HCT116 (cell line): ENCODE measurements at regions not wholly inside any gene's neighbourhood (a gene's known extent, or its start where the extent isn't known, plus 50 kb on each side); places are given as distances from the start of the nearest gene placed in this dataset.

ENCODE experiments used
- ATAC-seq: fragments of 200-7000 bp; cut with Tn5 transposase; 2 replicates; pipeline ENCODE4 v1.9.1; 2020; ENCODE audit warnings: mild to moderate bottlenecking, moderate library complexity
- BruUV-seq: library from RNA; stranded (reverse); fragments of 400-500 nt; replicated peaks from 2 replicates; lab custom pipeline; 2021; lab: Mats Ljungman, UMichigan
- CTCF ChIA-PET: fragments of 300-600 bp; sonication (Branson Sonifier 250); formaldehyde crosslinking; loops from one replicate; lab custom pipeline; 2021; ENCODE audit warnings: antibody characterized with exemption; lab: Charles Lee
- POLR2A ChIA-PET: fragments of 300-600, 350-600 bp; sonication (Branson Sonifier 250); formaldehyde crosslinking; loops from one replicate; lab custom pipeline; 2021; ENCODE audit warnings: antibody characterized with exemption; lab: Charles Lee
- RAD21 ChIA-PET, 2 experiments: fragments of 300-600 bp; sonication (Branson Sonifier 250); formaldehyde crosslinking; loops; one replicate each; lab custom pipeline; 2023; ENCODE audit warnings: low total read pairs in 2 of 2; ENCODE audit not compliant: uncharacterized antibody in 2 of 2, unreplicated experiment in 2 of 2, low non-redundant PET in 1 of 2; lab: Charles Lee
- DNase-seq: peaks from one replicate; pipeline ENCODE4 v3.0.0-alpha.2; 2010; ENCODE audit warnings: low read depth, low spot score
- H2AFZ ChIP-seq: fragments of 200-600 bp; shearing (Covaris generic), sonication (generic); 2 replicates; pipeline ENCODE4 v1.6.1; 2017; ENCODE audit warnings: low read depth, mixed run types, mixed read lengths, antibody characterized with exemption, low read length; ENCODE audit not compliant: poor library complexity, severe bottlenecking
- H3K27ac ChIP-seq: 2 replicates; pipeline ENCODE4 v1.5.1; 2012; ENCODE audit warnings: low read depth, low read length
- H3K27me3 ChIP-seq: fragments of 200-600 bp; sonication (generic); 2 replicates; pipeline ENCODE4 v1.6.1; 2016; ENCODE audit warnings: mixed run types, low read length, mixed read lengths; ENCODE audit not compliant: insufficient read depth
- H3K36me3 ChIP-seq, 2 experiments: fragments of 200-500 bp in 1 of 2; fragments of 200-600 bp in 1 of 2; sonication (Bioruptor generic) in 1 of 2; sonication (generic) in 1 of 2; 2 replicates each; pipeline versions ENCODE4 v1.5.1 to v1.6.1; 2014 to 2016; ENCODE audit warnings: low read length in 2 of 2, inconsistent platforms in 1 of 2, mixed read lengths in 1 of 2, mixed run types in 1 of 2; ENCODE audit not compliant: insufficient read depth in 2 of 2, control insufficient read depth in 1 of 2
- H3K4me1 ChIP-seq, 2 experiments: fragments of 200-600 bp in 1 of 2; sonication (generic) in 1 of 2; 2 replicates each; pipeline versions ENCODE4 v1.5.1 to v1.6.1; 2012 to 2017; ENCODE audit warnings: low read length in 2 of 2, inconsistent platforms in 1 of 2, mild to moderate bottlenecking in 1 of 2, mixed read lengths in 1 of 2, mixed run types in 1 of 2, moderate library complexity in 1 of 2; ENCODE audit not compliant: insufficient read depth in 2 of 2, control insufficient read depth in 1 of 2
- H3K4me2 ChIP-seq: fragments of 200-600 bp; sonication (generic); 2 replicates; pipeline ENCODE4 v1.6.1; 2017; ENCODE audit warnings: mixed run types, low read length, mixed read lengths
- H3K4me3 ChIP-seq, 2 experiments: fragments of 200-600 bp in 1 of 2; sonication (generic) in 1 of 2; replicated peaks in 1 of 2; 2 replicates each; pipeline ENCODE4 v1.5.1; 2011 to 2016; ENCODE audit warnings: low read length in 2 of 2, control low read depth in 1 of 2, low read depth in 1 of 2, mild to moderate bottlenecking in 1 of 2, mixed read lengths in 1 of 2, mixed run types in 1 of 2
- H3K79me2 ChIP-seq: fragments of 200-600 bp; sonication (generic); 2 replicates; pipeline ENCODE4 v1.6.1; 2017; ENCODE audit warnings: mild to moderate bottlenecking, mixed run types, low read length, moderate library complexity, mixed read lengths; ENCODE audit not compliant: insufficient read depth
- H3K9ac ChIP-seq: fragments of 200-600 bp; sonication (generic); 2 replicates; pipeline ENCODE4 v1.6.1; 2016; ENCODE audit warnings: low read length, mixed read lengths
- H3K9me2 ChIP-seq: fragments of 200-600 bp; sonication (generic), shearing (Covaris generic); 2 replicates; pipeline ENCODE4 v1.6.1; 2017; ENCODE audit warnings: mixed run types, mild to moderate bottlenecking, moderate library complexity; ENCODE audit not compliant: insufficient read depth
- H3K9me3 ChIP-seq, 2 experiments: fragments of 200-500 bp in 1 of 2; fragments of 200-600 bp in 1 of 2; sonication (Bioruptor generic) in 1 of 2; sonication (generic) in 1 of 2; 2 replicates each; pipeline ENCODE4 v1.6.1; 2014 to 2017; ENCODE audit warnings: low read length in 2 of 2, mixed read lengths in 2 of 2, inconsistent platforms in 1 of 2, low read depth in 1 of 2, mild to moderate bottlenecking in 1 of 2, mixed run types in 1 of 2, moderate library complexity in 1 of 2; ENCODE audit not compliant: control insufficient read depth in 1 of 2, insufficient read depth in 1 of 2
- H4K20me1 ChIP-seq: fragments of 200-600 bp; sonication (generic), shearing (Covaris generic); 2 replicates; pipeline ENCODE4 v1.6.1; 2017; ENCODE audit warnings: mixed run types, mild to moderate bottlenecking, moderate library complexity; ENCODE audit not compliant: insufficient read depth
- CBX3 ChIP-seq: IDR thresholded peaks from 2 replicates; pipeline ENCODE4 v1.6.1; 2012; ENCODE audit warnings: low read depth
- CTCF ChIP-seq, 3 experiments: fragments of 200-600 bp in 1 of 3; sonication (generic) in 1 of 3; IDR thresholded peaks in 2 of 3; conservative IDR thresholded peaks in 1 of 3; 2 replicates each; pipeline ENCODE4 v1.5.1; 2012 to 2017; ENCODE audit warnings: low read depth in 2 of 3, low read length in 2 of 3, antibody characterized with exemption in 1 of 3, borderline replicate concordance in 1 of 3, control low read depth in 1 of 3, mild to moderate bottlenecking in 1 of 3, mixed read lengths in 1 of 3, mixed run types in 1 of 3, moderate library complexity in 1 of 3; ENCODE audit not compliant: insufficient read depth in 1 of 3
- EGR1 ChIP-seq: IDR thresholded peaks from 2 replicates; pipeline ENCODE4 v1.6.1; 2012; ENCODE audit warnings: low read depth
- ELF1 ChIP-seq: IDR thresholded peaks from 2 replicates; pipeline ENCODE4 v1.6.1; 2012; ENCODE audit warnings: low read depth, borderline replicate concordance
- FOSL1 ChIP-seq: IDR thresholded peaks from 2 replicates; pipeline ENCODE4 v1.6.1; 2012; ENCODE audit warnings: low read depth
- POLR2A ChIP-seq: IDR thresholded peaks from 2 replicates; pipeline ENCODE4 v1.7.0; 2011; ENCODE audit warnings: borderline replicate concordance; ENCODE audit not compliant: insufficient read depth, insufficient read length; ENCODE audit errors: extremely low read depth
- POLR2AphosphoS5 ChIP-seq: IDR thresholded peaks from 2 replicates; pipeline ENCODE4 v1.6.1; 2011; ENCODE audit warnings: mild to moderate bottlenecking, low read depth, low read length, moderate library complexity
- RAD21 ChIP-seq: IDR thresholded peaks from 2 replicates; pipeline ENCODE4 v1.6.1; 2012; ENCODE audit warnings: low read depth, mild to moderate bottlenecking
- SIN3A ChIP-seq: IDR thresholded peaks from 2 replicates; pipeline ENCODE4 v1.6.1; 2012; ENCODE audit warnings: low read depth
- SRF ChIP-seq: IDR thresholded peaks from 2 replicates; pipeline ENCODE4 v1.6.1; 2012; ENCODE audit warnings: low read depth
- TCF7L2 ChIP-seq: IDR thresholded peaks from 2 replicates; pipeline ENCODE4 v1.7.0; 2011; ENCODE audit warnings: borderline replicate concordance, inconsistent platforms; ENCODE audit not compliant: insufficient read depth, insufficient read length; ENCODE audit errors: extremely low read depth
- YY1 ChIP-seq: IDR thresholded peaks from 2 replicates; pipeline ENCODE4 v1.6.1; 2011; ENCODE audit warnings: low read length, low read depth, moderate library complexity, mild to moderate bottlenecking; ENCODE audit not compliant: insufficient replicate concordance; ENCODE audit errors: extremely low read depth
- ZBTB33 ChIP-seq: IDR thresholded peaks from 2 replicates; pipeline ENCODE4 v1.6.1; 2011; ENCODE audit warnings: mild to moderate bottlenecking, low read length, moderate library complexity; ENCODE audit not compliant: insufficient replicate concordance; ENCODE audit errors: extremely low read depth
- ZFX ChIP-seq: fragments of 450-650 bp; IDR thresholded peaks from 2 replicates; pipeline ENCODE4 v1.6.1; 2017
- ZNF274 ChIP-seq: fragments of 200-500 bp; sonication (Bioruptor generic); IDR thresholded peaks from 2 replicates; pipeline ENCODE4 v1.6.1; 2014; ENCODE audit warnings: mild to moderate bottlenecking, low read depth, low read length, inconsistent platforms
- intact Hi-C: fragments of 100-400 bp; cut with micrococcal nuclease; formaldehyde crosslinking; loops from 2 replicates; pipeline ENCODE4 v1.10.0; 2022

- Histone ChIP-seq H3K4me2 (no peak overlapping the region), H3K27me3 (no peaks in the 10 kb centered on the region), H3K9ac (no peak overlapping the region), H3K4me3 (no peak overlapping the region), H3K36me3 (no peaks in the 10 kb centered on the region), H3K4me1 (no peaks in the 10 kb centered on the region), H3K9me2 (no peaks in the 10 kb centered on the region), H2AFZ (no peak overlapping the region), H3K9me3 (no peaks in the 10 kb centered on the region), H4K20me1 (no peaks in the 10 kb centered on the region), H3K27ac (no peak overlapping the region), H3K79me2 (no peaks in the 10 kb centered on the region)
- intact Hi-C loops, result no loop called here
- no peak for DNase-seq
- no TSS peak for BruUV-seq
- no peak for ATAC-seq
- ChIA-PET POLR2A (no interaction called here), CTCF (no interaction called here), RAD21 (no interaction called here)
- TF ChIP-seq ZFX, result no peak
- no peak for TF ChIP-seq FOSL1
- no peak for TF ChIP-seq CTCF (IDR thresholded peaks at IDR 0.05 in 2 of 3, conservative IDR thresholded peaks at IDR 0.05 in 1 of 3; ENCODE audit: borderline replicate concordance in 1 of 3, insufficient read depth in 1 of 3, low read depth in 2 of 3, low read length in 2 of 3)
- no peak for TF ChIP-seq SIN3A
These were observed 1090.5 kb downstream of the TRHDE start for GRCh38 chr12:73362666-73363065.

GRCh38 chr12:73372856-73373255 lies 1100.7 kb downstream of the TRHDE start:
- Histone ChIP-seq H3K4me3 (no peak overlapping the region), H3K9me3 (no peaks in the 10 kb centered on the region), H3K9me2 (no peaks in the 10 kb centered on the region), H3K27me3 (no peaks in the 10 kb centered on the region), H4K20me1 (no peaks in the 10 kb centered on the region), H3K4me1 (no peaks in the 10 kb centered on the region), H3K27ac (no peak overlapping the region), H3K79me2 (no peaks in the 10 kb centered on the region), H3K4me2 (no peak overlapping the region), H2AFZ (no peak overlapping the region), H3K36me3 (no peaks in the 10 kb centered on the region), H3K9ac (no peak overlapping the region)
- ChIA-PET RAD21 (no interaction called here), POLR2A (no interaction called here), CTCF (no interaction called here)
- no peak for DNase-seq
- no TSS peak for BruUV-seq
- ATAC-seq, result no peak
- intact Hi-C loops, result no loop called here
- TF ChIP-seq ZFX, result no peak
- TF ChIP-seq POLR2AphosphoS5, result no peak
- TF ChIP-seq ZNF274, result no peak
- no peak for TF ChIP-seq YY1
- no peak for TF ChIP-seq EGR1
- TF ChIP-seq CBX3, result no peak
- TF ChIP-seq TCF7L2, result no peak
- no peak for TF ChIP-seq SRF
- TF ChIP-seq CTCF (IDR thresholded peaks at IDR 0.05 in 2 of 3, conservative IDR thresholded peaks at IDR 0.05 in 1 of 3; ENCODE audit: borderline replicate concordance in 1 of 3, insufficient read depth in 1 of 3, low read depth in 2 of 3, low read length in 2 of 3), result no peak
- no peak for TF ChIP-seq ELF1
- no peak for TF ChIP-seq FOSL1
- TF ChIP-seq POLR2A, result no peak
- TF ChIP-seq RAD21, result no peak
- TF ChIP-seq ZBTB33, result no peak
